Sciatic nerve (tissue), 2 donors: ENCODE measurements at regions not wholly inside any gene's neighbourhood (a gene's known extent, or its start where the extent isn't known, plus 50 kb on each side); places are given as distances from the start of the nearest gene placed in this dataset.

Source experiments
- ATAC-seq: fragments of 200-7000 bp; cut with Tn5 transposase; one replicate; pipeline ENCODE4 v1.9.1; 2020; ENCODE audit warnings: mild to moderate bottlenecking, moderate library complexity
- DNase-seq: peaks from one replicate; pipeline ENCODE4 v3.0.0-alpha.2; 2020; ENCODE audit warnings: low spot score
- intact Hi-C: fragments of 100-400 bp; cut with DNase I; formaldehyde crosslinking; loops from one replicate; pipeline ENCODE4 v1.14.2; 2022
- donor health status: DM: no; HTN: no; CAD: no.
- donor health status: DM: no; HTN: no; CAD: no.

DNA sequence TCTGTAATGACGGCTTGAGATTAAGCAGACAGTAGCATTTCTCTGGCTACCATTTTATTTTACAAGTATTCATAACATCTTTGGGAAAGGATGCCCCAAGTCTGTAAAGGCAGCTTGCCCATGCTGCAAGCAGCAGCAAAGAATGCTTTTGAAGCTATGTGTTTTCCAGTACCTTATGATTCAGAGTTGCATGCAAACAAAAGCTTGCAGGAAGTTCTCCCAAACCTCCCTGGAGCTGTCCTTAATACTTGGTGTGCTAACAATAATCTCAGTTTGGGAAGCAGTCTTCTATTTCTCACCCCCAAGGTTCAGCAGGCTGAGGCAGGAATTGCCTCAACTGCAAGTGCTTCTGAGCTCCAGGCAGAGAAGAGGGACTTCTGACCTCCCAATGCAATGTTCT lies 60.8 kb downstream of the CCNA1 start:
- no peak for ATAC-seq

GRCh38 chr13:36495431-36495830 lies 63.1 kb downstream of the CCNA1 start:
- intact Hi-C loops, result no loop called here
- no peak for DNase-seq
- no peak for ATAC-seq

More for the DNA sequence above, 60.8 kb downstream of the CCNA1 start:
- no peak for DNase-seq
- intact Hi-C loops, result no loop called here

DNA sequence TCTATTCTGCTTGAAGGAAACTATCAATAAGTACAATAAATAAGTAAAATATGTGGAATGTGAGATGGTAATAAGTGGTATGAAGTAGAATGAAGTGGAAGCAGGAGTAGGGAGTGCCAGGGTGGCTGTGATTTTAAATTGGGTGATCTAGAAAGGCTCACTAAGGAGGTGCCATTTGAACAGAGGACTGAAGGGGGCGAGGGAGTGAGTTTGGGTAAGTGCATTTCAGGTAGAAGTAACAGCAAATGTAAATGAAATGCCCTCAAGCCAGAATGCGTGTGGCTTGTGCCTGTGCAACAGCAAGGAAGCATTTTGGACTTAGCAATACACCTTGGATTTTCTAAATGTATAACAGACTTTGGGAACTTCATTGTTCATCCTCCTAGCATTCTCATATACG lies 77.1 kb downstream of the CCNA1 start:
- intact Hi-C loops, result no loop called here
- DNase-seq (no peak), ATAC-seq (no peak)

DNA sequence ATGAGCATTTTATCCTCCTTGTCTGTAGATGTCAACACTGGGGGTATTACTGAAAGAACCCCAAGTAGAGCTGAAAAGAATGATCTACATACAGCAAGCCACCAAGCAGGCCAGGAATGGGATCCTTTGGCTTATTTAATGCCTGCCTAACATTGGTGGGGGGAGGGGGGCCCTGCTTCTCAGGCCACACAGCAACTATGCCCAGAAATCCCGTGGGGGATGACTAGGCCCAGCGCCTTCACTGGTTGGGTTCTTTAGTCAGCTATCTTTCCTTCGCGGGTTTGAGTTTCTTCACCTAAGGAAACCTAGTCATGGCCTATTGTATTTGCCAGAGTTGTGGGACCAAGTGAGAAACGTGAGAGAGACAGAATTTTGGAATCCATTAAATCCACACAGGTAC lies 80.5 kb downstream of the CCNA1 start:
- no peak for ATAC-seq
- intact Hi-C loops, result no loop called here

GRCh38 chr13:36513266-36513665 lies 81.0 kb downstream of the CCNA1 start:
- DNase-seq (no peak), ATAC-seq (no peak)
- intact Hi-C loops, result no loop called here

More for the DNA sequence above, 80.5 kb downstream of the CCNA1 start:
- no peak for DNase-seq

DNA sequence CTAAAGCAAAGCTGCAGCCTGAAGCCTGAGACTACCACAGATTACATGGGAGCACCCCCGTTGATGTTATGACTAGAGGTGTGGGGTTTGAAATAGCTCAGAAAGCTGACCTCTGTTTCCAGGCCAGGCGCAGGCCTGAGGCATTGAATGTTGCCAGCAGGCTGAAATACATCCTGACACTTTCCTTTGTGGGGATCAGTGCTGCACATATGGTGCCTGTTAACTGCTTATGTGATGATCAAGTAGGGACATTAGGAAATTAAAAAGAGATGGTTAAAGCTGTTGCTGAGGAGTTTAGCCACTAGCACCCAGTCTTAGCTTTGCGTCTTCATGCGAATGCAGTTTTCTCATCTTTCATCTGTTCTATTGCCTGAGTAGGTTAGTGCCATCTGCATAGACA lies 83.2 kb downstream of the CCNA1 start:
- ATAC-seq, result no peak
- intact Hi-C loops, result no loop called here
- no peak for DNase-seq

- intact Hi-C loops, result no loop called here
- DNase-seq, result no peak
- ATAC-seq, result no peak
These were observed 83.9 kb downstream of the CCNA1 start for GRCh38 chr13:36516225-36516624.

DNA sequence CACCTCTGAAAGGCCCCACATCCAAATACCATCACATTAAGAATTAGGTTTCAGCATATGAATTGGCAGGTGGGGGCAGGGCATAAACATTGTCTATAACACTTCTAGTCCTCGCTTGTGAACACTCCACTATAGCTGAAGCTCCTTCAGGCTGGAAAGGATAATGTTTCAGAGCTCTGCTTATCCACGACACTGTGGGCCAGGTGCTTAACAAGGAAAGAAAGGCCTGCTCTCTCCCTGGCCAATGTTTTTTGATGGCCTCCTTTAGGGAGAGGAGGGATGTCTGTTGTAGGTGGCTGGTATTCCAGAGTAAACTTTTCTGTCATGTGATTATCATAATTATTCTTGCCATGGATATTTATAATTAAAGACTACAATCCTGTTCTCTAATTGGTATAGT lies 86.4 kb downstream of the CCNA1 start:
- DNase-seq (no peak), ATAC-seq (no peak)
- intact Hi-C loops, result no loop called here

- intact Hi-C loops, result no loop called here
- no peak for ATAC-seq
- no peak for DNase-seq
These were observed 87.1 kb downstream of the CCNA1 start for GRCh38 chr13:36519432-36519831.

DNA sequence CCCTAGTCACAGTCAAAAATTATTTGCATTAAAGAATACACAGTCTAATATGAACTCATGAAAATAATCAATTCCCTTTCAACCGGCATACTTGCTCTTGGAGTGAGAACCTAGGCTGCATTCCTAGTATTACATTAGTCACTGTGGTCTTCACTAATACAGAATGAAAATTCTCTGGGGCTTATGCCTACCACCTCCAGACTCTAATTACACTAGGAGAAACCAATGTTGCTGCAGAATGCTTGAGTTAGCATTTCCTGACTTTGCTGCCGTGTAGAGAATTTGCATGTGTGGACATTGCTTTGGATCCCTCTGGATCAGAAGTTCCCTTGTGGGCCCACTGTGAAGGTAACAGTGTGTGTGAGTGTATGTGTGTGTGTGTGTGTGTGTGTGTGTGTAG lies 87.8 kb downstream of the CCNA1 start:
- ATAC-seq (no peak), DNase-seq (no peak)
- intact Hi-C loops, result no loop called here

DNA sequence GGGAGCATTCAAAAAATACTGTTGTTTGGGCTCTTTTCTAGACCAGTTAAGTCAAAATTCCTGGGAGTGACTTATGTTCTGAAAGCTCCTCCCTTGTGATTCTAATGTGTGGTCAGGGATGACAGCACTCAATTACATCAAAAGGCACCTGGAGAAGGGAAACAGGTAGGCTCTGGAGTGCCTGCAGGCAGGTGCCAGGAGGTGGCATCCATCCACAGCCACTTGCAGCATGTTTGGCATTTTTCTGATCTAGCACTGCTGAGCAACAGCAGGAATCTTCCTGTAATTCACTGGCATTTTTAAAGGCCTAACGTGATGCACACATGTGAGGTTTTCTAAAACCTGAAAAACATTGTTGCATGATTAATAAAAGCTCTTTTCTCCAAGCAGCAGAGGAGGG lies 94.6 kb downstream of the CCNA1 start:
- no peak for DNase-seq
- intact Hi-C loops, result no loop called here
- ATAC-seq, result no peak

- intact Hi-C loops, result no loop called here
- DNase-seq (no peak), ATAC-seq (no peak)
These were observed 95.8 kb downstream of the CCNA1 start for GRCh38 chr13:36528105-36528504.

GRCh38 chr13:36530050-36530789 lies 97.9 kb downstream of the CCNA1 start:
- ATAC-seq, result peak; percentile 59
- DNase-seq, result peak; percentile 59
- intact Hi-C loops, result no loop called here

DNA sequence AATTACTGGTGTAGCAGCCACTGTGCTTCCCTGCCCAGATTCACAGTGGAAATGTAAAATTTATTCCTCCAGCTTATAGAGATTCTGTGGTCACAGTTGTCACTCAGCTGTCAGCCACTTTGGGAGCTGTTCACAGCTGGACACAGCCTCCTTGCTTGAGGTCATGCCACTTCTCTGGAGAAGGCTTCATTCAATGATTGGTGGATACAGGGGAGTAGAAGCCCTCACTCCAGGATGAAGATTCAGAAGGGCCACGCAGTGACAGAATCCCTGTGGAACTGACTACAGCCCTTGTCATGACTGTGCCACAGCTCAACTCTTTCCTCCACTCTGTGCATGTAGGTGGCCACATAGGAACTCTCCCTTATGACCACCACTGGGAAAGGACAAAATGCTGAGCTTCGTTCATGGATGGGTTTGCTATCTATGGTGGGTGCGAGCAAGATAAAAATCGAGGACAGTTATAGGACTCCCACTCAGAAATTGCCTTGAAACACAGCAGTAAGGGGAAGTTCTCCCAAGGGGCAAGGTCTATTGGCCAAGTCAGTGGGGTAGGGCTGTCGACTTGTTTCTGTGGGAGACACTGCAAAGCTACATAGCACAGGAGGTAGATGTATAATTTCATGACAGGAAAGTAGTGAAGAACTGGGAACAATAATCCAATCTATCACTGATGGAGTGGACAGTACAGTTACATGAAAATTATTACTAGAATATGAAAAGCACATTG lies 98.7 kb downstream of the CCNA1 start:
- DNase-seq (no peak), ATAC-seq (no peak)
- intact Hi-C loops, result no loop called here

GRCh38 chr13:36531746-36532486 lies 99.6 kb downstream of the CCNA1 start:
- peak; percentile 68 for DNase-seq
- intact Hi-C loops, result no loop called here
- ATAC-seq, result peak; percentile 64

DNA sequence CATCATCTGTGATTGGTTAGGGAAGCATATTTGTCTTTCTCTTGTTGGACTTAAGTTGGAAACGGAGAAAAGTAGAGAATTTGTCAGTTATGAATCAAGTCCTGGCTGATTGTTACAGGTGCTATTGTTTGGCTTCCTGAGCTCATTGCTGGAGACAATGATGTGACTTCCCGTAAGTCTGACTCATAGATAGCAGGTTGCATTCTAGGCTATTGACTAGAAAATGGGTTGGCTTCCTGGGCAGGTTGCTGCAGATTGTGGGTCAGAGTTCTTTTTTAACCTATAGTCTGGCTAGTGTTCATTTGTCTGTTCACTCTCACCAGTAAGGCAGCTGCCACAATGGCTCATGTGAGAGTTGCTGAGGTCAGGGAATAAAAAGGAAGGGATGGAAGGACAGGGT lies 101.5 kb downstream of the CCNA1 start:
- ATAC-seq (no peak), DNase-seq (no peak)
- intact Hi-C loops, result no loop called here

- DNase-seq (no peak), ATAC-seq (no peak)
- intact Hi-C loops, result no loop called here
These were observed 104.3 kb downstream of the CCNA1 start for GRCh38 chr13:36536546-36536945.

GRCh38 chr13:36543671-36544070 lies 111.4 kb downstream of the CCNA1 start:
- ATAC-seq (no peak), DNase-seq (no peak)
- intact Hi-C loops, result no loop called here

- intact Hi-C loops, result no loop called here
- ATAC-seq (no peak), DNase-seq (no peak)
These were observed 115.8 kb downstream of the CCNA1 start for GRCh38 chr13:36548129-36548528.

- ATAC-seq (no peak), DNase-seq (no peak)
- intact Hi-C loops, result no loop called here
These were observed 116.9 kb downstream of the CCNA1 start for GRCh38 chr13:36549126-36549702.
